GM12873 (cell line): ENCODE measurements at regions not wholly inside any gene's neighbourhood (a gene's known extent, or its start where the extent isn't known, plus 50 kb on each side); places are given as distances from the start of the nearest gene placed in this dataset.

ENCODE experiments used
- TF ChIP-seq, protein P1 (sequence below): IDR thresholded peaks from 2 replicates; pipeline ENCODE4 v1.5.1; 2012; ENCODE audit warnings: low read depth, mild to moderate bottlenecking, moderate library complexity, low read length, control low read depth; ENCODE audit not compliant: insufficient read depth; ENCODE audit errors: missing control alignments

DNA sequence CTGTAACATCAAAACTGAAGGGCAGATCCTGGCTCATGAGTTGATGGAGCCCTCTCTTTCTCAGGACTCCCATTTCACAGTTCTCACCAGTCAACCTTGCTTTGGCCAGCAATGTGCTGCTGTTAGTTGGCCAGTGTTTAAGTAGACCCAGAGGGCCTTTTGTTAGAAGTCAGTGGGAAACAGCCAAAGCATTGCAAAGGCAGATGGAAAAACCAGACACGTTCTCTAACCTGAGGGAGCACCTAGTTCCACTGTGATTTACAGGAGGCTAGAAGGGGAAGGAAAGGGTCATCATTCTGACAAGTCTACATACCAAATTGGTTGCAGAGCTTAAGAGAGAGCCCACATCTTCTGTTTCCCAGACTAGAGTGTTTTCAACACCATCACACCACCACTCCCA lies 196.4 kb downstream of the OPA1 start:
- TF ChIP-seq, protein P1, sequence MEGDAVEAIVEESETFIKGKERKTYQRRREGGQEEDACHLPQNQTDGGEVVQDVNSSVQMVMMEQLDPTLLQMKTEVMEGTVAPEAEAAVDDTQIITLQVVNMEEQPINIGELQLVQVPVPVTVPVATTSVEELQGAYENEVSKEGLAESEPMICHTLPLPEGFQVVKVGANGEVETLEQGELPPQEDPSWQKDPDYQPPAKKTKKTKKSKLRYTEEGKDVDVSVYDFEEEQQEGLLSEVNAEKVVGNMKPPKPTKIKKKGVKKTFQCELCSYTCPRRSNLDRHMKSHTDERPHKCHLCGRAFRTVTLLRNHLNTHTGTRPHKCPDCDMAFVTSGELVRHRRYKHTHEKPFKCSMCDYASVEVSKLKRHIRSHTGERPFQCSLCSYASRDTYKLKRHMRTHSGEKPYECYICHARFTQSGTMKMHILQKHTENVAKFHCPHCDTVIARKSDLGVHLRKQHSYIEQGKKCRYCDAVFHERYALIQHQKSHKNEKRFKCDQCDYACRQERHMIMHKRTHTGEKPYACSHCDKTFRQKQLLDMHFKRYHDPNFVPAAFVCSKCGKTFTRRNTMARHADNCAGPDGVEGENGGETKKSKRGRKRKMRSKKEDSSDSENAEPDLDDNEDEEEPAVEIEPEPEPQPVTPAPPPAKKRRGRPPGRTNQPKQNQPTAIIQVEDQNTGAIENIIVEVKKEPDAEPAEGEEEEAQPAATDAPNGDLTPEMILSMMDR, result no peak

DNA sequence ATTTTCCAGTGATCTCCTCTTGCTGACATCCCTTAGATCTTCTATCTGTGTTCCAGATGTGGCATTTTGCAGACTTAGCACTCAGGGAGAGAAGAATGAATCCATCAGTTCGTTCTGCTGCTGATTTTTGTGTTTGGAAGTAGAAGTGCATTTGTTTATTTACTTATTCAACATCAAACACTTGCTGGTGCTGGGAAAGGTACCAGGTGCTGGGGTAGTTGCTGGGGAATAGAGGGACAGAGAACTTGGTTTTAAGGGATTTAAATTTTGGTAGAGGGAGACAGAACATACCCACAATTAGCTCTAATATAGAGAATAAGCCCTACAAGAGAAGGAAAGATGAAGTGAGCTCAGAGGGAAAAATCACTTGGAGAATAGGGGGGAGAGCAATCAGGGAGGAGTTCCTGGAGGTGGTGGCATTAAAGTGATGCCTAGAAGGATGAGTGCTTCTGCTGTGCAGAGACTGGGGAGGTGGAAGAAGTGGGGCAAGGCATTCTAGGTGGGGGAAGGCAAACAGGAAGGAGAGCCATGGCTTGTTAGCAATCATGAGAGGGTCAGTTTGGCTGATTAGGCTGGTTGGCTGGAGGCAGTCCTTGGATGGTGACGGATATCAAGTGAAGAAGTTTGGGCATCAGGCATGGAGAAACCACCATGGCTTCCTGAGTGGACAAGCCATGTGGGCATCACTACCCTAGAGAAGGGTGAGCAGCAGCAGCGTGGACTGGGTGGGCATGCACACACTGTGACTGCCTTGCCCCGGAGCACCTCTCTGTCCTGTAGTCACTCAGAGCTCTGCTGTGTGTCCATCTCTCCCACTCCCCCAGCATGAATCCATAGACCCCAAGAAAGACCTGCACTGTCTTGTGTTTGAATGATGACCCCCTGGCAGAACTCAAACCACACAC lies 197.3 kb downstream of the OPA1 start:
- TF ChIP-seq, protein P1, result no peak

DNA sequence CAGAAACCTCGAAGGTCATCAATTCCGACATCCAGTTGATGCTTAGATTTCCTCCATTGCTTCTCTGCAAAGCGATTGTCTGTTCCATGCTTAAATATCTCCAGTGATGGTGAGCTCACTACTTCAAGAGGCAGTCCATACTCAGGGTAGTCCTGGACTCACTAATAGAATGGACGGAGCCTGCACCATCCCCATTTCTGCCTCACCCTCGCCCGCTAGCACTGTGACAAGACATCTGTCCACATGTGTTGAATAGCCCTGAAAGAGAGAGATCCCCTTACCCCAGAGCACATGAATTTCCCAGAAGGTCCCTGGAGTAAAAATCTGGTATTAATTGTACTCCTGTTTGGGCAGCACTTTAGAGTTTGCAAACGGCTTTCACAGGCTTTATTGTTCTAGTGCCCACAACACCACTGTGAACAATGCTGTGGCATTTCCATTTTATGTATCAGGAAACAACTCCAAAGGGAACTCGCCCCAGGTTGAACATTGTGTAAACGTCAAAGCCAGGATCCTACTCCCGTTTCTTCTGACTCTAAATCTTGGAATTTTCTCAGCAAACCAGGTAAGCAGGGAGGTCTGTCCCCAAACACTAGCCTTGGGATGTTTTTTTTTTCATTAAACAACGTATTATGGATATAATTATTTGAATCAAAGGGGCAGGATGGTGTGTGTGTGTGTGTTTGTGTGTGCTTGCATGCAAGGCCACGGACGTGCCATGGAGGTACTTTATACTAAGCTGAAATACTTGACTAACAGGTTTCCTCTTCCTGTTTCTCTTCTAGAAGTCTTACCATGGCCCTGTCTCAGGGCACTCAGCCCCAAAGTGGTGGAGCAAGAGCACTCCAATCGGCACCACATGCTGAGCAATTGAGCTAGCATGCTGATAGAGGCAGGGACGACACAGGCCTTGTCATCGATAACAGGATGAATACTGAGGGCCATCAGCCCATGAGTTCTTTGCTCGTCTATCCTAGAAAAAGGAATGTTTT lies 198.3 kb downstream of the OPA1 start:
- TF ChIP-seq, protein P1, result no peak

DNA sequence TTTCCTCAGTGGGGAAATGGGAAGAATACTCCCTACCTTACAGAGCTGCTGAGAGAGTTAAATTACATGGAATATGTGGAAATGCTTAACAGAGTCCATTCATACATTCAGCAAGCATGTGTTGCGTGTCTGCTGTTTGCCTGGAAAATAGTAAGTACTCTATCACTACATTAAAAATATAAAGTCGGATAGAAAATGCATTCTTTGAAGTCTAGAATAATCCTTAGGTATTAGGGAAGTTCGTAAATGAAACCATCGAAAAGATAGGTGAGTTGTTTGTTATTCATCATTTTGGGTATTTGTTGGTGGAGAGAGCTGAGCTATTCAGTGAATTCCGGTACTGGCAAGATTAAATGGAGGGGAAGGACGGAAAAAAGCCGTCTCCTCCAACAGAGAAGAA lies 200.1 kb downstream of the OPA1 start:
- TF ChIP-seq, protein P1, result no peak

DNA sequence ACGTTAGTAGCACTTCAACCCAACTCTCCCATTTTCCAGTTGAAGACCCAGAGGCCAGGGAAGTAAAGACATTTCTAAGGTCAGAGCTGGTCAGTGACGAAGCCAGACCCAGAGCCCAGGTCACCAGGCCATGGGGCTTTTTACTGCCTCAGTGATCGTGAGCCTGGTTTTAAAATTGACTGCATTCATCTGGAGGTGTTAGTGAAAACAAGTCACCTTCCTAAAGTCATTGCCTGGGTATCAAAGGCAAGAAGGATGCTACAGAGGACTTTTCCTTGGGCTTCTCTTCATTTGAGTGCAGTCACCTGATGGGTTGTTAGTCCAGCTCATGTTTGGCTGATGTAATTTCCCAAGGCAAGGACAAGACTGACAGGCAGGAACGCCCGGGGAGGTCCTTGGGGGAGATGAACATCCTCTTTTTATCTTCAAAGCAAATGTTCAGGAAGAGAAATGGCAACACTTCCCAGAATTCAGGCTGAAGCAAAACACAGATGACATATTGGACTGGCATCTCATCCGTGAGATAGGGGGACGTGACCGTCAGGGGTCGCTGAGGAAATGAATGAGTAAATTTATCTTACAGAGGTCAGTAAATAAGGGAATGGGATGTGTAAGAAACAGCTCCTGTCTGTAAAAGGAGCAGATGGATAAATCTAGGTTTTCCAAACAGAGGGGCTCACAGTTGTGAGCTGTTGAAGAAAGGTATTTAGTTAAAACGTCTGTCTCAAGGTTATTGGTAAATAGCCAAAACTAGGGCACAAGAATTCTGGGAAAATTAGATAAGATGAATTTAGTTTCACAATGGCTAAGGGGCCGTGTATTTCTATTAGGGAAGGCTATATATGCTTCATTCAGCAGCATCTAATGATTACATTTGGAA lies 201.2 kb downstream of the OPA1 start:
- TF ChIP-seq, protein P1, result no peak

DNA sequence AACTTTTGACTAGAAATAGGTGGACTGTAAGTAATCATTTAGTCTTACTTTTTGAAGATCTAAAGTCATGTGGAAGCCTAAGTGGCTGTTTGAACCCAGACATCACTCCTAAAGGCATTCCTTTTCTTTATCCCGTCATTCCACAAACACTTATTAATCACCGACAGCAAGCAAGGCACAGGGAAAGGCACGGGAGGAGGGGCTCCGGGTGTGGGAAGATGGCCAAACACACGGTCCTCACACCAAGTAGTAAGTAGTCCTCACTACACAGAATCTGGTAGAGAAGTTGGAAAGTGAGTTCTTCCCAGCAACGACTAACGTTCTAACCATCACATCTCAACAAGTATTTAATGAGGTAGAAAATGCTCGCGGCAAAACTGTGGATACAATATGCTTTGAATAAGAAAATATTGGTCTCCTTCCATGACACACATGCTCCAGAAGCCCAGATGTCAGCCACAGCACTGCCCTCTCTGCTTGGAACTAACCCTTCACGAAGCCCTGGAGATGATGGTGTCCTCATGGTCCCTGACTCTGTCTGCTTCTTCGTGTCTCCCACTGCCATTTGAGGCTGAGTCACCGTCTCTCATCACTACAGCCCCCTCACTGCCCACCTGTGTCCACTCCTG lies 202.2 kb downstream of the OPA1 start:
- TF ChIP-seq, protein P1, result no peak
